ENCODE measurements at regions not wholly inside any gene's neighbourhood (a gene's known extent, or its start where the extent isn't known, plus 50 kb on each side); places are given as distances from the start of the nearest gene placed in this dataset.

DNA sequence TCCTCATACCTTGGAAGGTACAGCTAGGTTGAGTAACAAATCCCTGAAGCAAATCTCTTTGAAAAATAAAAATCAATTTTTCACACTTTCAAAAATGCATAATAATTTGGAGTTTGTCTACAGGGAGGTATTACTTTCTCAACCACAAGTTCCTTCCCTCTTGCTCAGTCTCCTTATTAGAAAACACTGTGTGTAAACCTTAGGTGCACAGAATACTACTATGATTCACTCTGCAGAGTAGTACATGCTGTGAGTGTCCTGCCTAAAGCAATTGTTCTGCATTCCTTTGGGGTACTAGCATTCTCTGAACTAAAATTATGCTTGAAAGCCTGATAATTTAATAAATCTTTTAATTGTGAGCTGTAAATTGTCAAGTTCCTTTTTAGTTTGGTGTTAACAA is 115.9 kb upstream of the EPHA3 start:
- H3K27ac ChIP-seq (ENCODE audit: low read depth in 1 of 2, low read length in 1 of 2) = no peak overlapping the region
- DNase-seq = no peak
- no peaks in the 10 kb centered on the region for H3K27me3 ChIP-seq (ENCODE audit: control insufficient read depth in 3 of 3, insufficient read depth in 3 of 3, low read length in 2 of 3)
- no peaks in the 10 kb centered on the region for H3K9me3 ChIP-seq (ENCODE audit: control insufficient read depth in 4 of 4, insufficient read depth in 3 of 4, low read length in 3 of 4)
- H3K36me3 ChIP-seq (ENCODE audit: control insufficient read depth in 4 of 4, insufficient read depth in 4 of 4, low read length in 4 of 4) = no peaks in the 10 kb centered on the region
- H3K9ac ChIP-seq (ENCODE audit: insufficient read depth in 1 of 2, low read length in 2 of 2) = no peak overlapping the region
- no peak for ATAC-seq (ENCODE audit: insufficient read depth, low FRiP score)
- no peaks in the 10 kb centered on the region for H3K4me1 ChIP-seq (ENCODE audit: control insufficient read depth in 5 of 5, insufficient read depth in 5 of 5, low read length in 5 of 5)
- no peak for TF ChIP-seq CTCF (IDR thresholded peaks at IDR 0.05; ENCODE audit: control extremely low read depth, extremely low read depth)
- H3K4me3 ChIP-seq = no peak overlapping the region

GRCh38 chr3:88996691-88997090 is 110.7 kb upstream of the EPHA3 start:
- H3K36me3 ChIP-seq (ENCODE audit: control insufficient read depth in 4 of 4, insufficient read depth in 4 of 4, low read length in 4 of 4) = no peaks in the 10 kb centered on the region
- TF ChIP-seq CTCF (IDR thresholded peaks at IDR 0.05; ENCODE audit: control extremely low read depth, extremely low read depth) = no peak
- no peak overlapping the region for H3K9ac ChIP-seq (ENCODE audit: insufficient read depth in 1 of 2, low read length in 2 of 2)
- no peak overlapping the region for H3K27ac ChIP-seq (ENCODE audit: low read depth in 1 of 2, low read length in 1 of 2)
- no peak for ATAC-seq (ENCODE audit: insufficient read depth, low FRiP score)
- H3K27me3 ChIP-seq (ENCODE audit: control insufficient read depth in 3 of 3, insufficient read depth in 3 of 3, low read length in 2 of 3) = no peaks in the 10 kb centered on the region
- no peak for DNase-seq
- peaks cover 0 to 4% (median 0%) of the 10 kb centered on the region in 4 donors for H3K9me3 ChIP-seq (ENCODE audit: control insufficient read depth in 4 of 4, insufficient read depth in 3 of 4, low read length in 3 of 4)
- no peak overlapping the region for H3K4me3 ChIP-seq
- H3K4me1 ChIP-seq (ENCODE audit: control insufficient read depth in 5 of 5, insufficient read depth in 5 of 5, low read length in 5 of 5) = peaks cover 0 to 3% (median 0%) of the 10 kb centered on the region in 5 donors
- 54 to 76% methylated on average over 3 of the region's 3 CpGs for WGBS, 2 donors

DNA sequence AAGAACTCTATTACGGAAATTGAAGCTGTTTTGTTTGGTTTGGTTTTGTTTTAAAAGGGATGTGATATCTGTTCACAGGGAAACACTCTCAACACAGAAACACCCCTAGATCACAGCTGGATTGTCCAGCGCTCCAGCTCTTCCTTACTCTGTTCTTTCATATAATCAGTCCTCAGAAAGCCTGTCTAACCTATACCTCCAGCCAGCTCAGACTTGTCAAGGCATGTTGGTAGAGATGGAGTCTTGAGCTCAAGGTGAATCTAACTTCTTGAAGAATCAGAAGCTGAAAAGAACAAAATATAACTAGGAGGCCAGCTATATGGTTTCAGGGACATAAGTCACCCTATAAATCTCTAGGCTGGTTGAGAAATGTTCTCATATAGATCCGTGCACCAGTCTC is 110.2 kb upstream of the EPHA3 start:
- DNase-seq (no peak), ATAC-seq (ENCODE audit: insufficient read depth, low FRiP score) (no peak)
- 79 to 87% methylated on average over 3 of the region's 3 CpGs for WGBS, 2 donors
- Histone ChIP-seq H3K4me3 (no peak overlapping the region), H3K27me3 (ENCODE audit: control insufficient read depth in 3 of 3, insufficient read depth in 3 of 3, low read length in 2 of 3) (no peaks in the 10 kb centered on the region), H3K27ac (ENCODE audit: low read depth in 1 of 2, low read length in 1 of 2) (no peak overlapping the region), H3K9ac (ENCODE audit: insufficient read depth in 1 of 2, low read length in 2 of 2) (no peak overlapping the region), H3K9me3 (ENCODE audit: control insufficient read depth in 4 of 4, insufficient read depth in 3 of 4, low read length in 3 of 4) (peaks cover 0 to 4% (median 0%) of the 10 kb centered on the region in 4 donors), H3K4me1 (ENCODE audit: control insufficient read depth in 5 of 5, insufficient read depth in 5 of 5, low read length in 5 of 5) (peaks cover 0 to 3% (median 0%) of the 10 kb centered on the region in 5 donors), H3K36me3 (ENCODE audit: control insufficient read depth in 4 of 4, insufficient read depth in 4 of 4, low read length in 4 of 4) (no peaks in the 10 kb centered on the region)
- no peak for TF ChIP-seq CTCF (IDR thresholded peaks at IDR 0.05; ENCODE audit: control extremely low read depth, extremely low read depth)

GRCh38 chr3:89000886-89001285 is 106.5 kb upstream of the EPHA3 start:
- Histone ChIP-seq H3K9ac (ENCODE audit: insufficient read depth in 1 of 2, low read length in 2 of 2) (no peak overlapping the region), H3K27me3 (ENCODE audit: control insufficient read depth in 3 of 3, insufficient read depth in 3 of 3, low read length in 2 of 3) (no peaks in the 10 kb centered on the region), H3K36me3 (ENCODE audit: control insufficient read depth in 4 of 4, insufficient read depth in 4 of 4, low read length in 4 of 4) (no peaks in the 10 kb centered on the region), H3K4me3 (no peak overlapping the region), H3K27ac (ENCODE audit: low read depth in 1 of 2, low read length in 1 of 2) (no peak overlapping the region), H3K4me1 (ENCODE audit: control insufficient read depth in 5 of 5, insufficient read depth in 5 of 5, low read length in 5 of 5) (peaks cover 0 to 3% (median 0%) of the 10 kb centered on the region in 5 donors), H3K9me3 (ENCODE audit: control insufficient read depth in 4 of 4, insufficient read depth in 3 of 4, low read length in 3 of 4) (peaks cover 0 to 4% (median 0%) of the 10 kb centered on the region in 4 donors)
- DNase-seq (peak in 2 of 3 donors; percentile 6 to 26), ATAC-seq (ENCODE audit: insufficient read depth, low FRiP score) (no peak)
- TF ChIP-seq CTCF (IDR thresholded peaks at IDR 0.05; ENCODE audit: control extremely low read depth, extremely low read depth) = no peak
- 37 to 72% methylated on average over 1 of the region's 1 CpG for WGBS, 2 donors

Data from lung (tissue), 11 donors.